LNCaP clone FGC (cell line): ENCODE measurements at regions not wholly inside any gene's neighbourhood (a gene's known extent, or its start where the extent isn't known, plus 50 kb on each side); places are given as distances from the start of the nearest gene placed in this dataset.

Experiments
- DNase-seq: peaks from one replicate; pipeline ENCODE4 v3.0.0-alpha.2; 2011; ENCODE audit warnings: low read depth
- H3K4me3 ChIP-seq: 2 replicates; pipeline ENCODE4 v1.5.1; 2011; ENCODE audit warnings: mild to moderate bottlenecking, low read depth, low read length, control low read depth
- TF ChIP-seq, protein P1 (sequence below): IDR thresholded peaks from 2 replicates; pipeline ENCODE4 v1.5.1; 2012; ENCODE audit warnings: mild to moderate bottlenecking; ENCODE audit not compliant: control insufficient read depth, insufficient read depth; ENCODE audit errors: extremely low read depth

DNA sequence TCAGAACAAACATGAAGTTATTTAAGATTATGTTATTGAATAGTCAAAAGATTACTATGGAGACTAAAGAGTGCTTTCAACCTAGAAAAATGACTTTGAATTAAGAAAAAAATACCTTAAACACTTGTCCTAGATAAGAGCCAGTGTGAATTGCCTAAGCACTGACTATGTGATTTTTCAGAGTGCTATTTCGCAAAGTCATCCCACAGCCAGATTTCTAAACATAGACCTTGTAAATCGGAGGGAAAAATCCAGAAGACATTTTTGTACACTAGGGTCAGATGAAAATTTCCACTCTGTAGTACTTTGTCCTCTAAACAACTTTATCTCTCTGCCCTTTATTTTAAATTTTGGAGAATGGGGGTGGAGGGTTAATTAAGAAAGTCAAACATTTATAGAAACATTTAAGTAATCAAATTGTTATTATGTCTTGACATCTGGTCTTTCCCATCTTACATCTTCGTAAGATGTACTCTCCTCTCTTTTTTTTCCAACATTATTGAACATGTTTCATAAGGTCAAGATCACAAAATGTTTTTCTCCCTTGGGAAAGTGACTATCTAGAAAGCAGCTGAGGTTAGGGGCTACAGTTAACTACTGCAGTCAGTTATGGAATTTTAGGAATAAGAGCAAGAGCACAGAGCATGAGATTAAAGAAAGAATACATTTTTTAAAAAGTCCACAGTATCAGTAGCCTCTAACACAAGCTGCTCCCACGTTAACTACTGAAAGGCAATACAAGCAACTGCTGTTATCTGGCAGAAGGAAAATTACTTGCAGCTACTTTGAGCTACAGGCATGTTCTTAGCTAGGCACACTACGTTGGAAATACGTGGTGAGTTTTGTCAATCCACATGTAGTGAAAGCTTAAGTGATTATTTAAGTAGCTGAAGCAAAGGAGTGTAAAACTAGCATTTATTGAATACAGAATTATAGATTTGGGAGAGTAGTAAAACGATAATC lies 648.5 kb downstream of the HTR1B start:
- DNase-seq = no peak
- TF ChIP-seq, protein P1, sequence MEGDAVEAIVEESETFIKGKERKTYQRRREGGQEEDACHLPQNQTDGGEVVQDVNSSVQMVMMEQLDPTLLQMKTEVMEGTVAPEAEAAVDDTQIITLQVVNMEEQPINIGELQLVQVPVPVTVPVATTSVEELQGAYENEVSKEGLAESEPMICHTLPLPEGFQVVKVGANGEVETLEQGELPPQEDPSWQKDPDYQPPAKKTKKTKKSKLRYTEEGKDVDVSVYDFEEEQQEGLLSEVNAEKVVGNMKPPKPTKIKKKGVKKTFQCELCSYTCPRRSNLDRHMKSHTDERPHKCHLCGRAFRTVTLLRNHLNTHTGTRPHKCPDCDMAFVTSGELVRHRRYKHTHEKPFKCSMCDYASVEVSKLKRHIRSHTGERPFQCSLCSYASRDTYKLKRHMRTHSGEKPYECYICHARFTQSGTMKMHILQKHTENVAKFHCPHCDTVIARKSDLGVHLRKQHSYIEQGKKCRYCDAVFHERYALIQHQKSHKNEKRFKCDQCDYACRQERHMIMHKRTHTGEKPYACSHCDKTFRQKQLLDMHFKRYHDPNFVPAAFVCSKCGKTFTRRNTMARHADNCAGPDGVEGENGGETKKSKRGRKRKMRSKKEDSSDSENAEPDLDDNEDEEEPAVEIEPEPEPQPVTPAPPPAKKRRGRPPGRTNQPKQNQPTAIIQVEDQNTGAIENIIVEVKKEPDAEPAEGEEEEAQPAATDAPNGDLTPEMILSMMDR = no peak

DNA sequence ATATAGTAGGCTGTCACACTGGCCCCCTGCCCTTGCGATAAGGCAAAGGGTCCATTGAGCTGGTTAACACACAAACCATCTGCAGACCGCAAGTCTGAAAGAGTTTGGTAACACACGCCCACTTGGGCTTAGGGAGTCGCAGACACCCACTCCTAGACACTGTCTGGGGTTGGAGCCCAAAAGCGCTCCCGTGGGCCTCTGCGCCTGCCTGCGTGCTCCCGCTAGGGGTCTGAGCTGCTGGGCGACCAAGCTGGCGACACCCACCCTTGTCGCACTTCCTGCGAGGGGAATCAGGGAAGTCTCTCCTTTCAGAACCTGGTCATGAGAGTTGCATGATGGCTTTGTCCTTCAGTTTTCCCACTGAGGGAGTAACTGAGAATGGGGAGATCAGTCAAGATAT lies 653.0 kb downstream of the HTR1B start:
- no peak overlapping the region for H3K4me3 ChIP-seq
- TF ChIP-seq, protein P1 = no peak

More for the DNA sequence above, 648.5 kb downstream of the HTR1B start:
- H3K4me3 ChIP-seq = no peak overlapping the region

DNA sequence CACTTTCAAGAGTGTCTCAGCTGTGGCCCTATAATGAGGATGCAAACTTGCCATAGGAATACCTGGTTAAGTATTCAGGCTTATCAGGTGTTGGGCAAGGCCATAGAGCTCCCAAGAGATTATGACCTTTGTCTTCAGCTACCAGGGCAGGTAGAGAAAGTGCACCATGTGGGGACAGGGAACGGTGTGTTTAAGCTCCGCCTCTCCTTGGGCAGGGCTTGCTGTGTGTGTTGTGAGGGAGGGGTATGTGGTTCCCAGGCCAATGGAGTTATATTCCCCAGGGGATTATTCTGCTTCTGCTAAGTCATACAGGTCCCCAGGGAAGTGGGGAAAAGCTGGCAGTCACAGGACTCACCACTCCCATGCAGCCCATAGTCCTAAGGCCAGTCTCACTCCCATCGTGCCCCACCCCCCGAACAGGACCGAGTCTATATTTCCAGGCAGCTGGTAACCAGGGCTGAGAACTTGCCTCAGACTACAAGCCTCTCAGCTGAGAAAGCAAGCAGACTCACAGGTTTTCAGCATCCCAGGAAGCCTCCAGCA lies 660.2 kb downstream of the HTR1B start:
- TF ChIP-seq, protein P1 = no peak
- DNase-seq = no peak
- H3K4me3 ChIP-seq = no peak overlapping the region

More for the DNA sequence above, 653.0 kb downstream of the HTR1B start:
- no peak for DNase-seq

DNA sequence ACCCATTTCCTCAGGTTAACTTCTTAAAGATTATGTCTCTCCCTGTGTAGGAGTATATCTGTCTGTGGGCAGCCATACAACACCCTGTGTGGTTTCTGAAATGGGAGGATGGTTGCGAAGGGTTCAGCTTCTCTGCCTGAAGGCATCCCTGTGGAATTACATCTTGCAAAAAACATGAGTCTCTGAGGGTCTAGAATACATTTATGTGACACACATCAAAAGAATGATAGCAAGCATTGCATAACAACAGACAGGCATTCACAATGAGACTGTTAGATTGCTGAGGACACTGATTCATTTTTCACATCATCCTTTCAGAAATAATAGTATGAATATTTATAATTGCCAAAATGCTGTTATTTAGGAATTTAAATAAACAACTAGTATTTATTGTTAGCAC lies 670.9 kb downstream of the HTR1B start:
- DNase-seq = no peak
- H3K4me3 ChIP-seq = no peak overlapping the region
- TF ChIP-seq, protein P1 = no peak

DNA sequence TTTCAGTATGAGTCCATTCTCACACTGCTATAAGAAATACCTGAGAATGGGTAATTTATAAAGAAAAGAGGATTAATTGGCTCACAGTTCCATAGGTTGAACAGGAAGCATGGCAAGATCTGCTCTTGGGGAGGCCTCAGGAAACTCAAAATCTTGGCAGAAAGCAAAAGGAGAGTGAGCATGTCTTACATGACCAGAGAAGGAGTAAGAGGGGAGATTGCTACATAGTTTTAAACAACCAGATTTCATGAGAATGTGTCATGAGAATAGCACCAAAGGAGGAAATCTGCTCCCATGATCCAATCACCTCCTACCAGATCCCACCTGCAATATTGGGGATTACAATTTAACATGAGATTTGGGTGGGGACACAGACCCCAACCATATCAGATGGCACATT lies 672.4 kb downstream of the HTR1B start:
- TF ChIP-seq, protein P1 = no peak
- H3K4me3 ChIP-seq = no peak overlapping the region
- DNase-seq = no peak

DNA sequence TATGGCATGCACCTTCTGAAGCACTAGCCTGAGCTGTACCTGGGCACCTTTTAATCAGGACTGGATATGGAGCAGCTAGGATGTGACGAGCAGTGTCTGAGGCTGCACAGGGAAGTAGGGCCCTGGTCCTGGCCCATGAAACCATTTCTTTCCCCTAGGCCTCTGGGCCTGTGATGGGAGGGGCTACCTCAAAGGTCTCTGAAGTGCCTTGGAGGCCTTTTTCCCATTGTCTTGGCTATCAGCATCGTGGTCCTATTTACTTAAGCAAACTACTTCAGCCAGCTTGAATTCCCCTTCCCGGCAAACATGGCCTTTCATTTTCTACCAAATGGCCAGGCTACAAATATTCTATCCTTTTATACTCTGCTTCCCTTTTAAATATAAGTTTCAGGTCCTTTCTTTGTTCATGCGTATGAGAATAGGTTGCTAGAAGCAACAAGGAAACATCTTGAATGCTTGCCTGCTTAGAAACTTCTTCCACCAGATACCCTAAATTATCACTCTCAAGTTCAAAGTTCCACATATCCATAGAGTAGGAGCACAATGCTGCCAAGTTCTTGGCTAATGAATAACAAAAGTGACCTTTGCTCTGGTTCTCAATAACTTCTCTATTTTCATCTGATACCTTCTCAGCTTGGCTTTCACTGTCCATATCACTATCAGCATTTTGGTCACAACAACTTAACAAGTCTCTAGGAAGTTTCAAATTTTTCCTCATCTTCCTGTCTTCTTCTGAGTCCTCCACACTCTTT lies 673.1 kb downstream of the HTR1B start:
- TF ChIP-seq, protein P1 = no peak
- no peak for DNase-seq

More for the DNA sequence above, 673.1 kb downstream of the HTR1B start:
- no peak overlapping the region for H3K4me3 ChIP-seq
